Peyer's patch (tissue), 4 donors: ENCODE measurements at regions not wholly inside any gene's neighbourhood (a gene's known extent, or its start where the extent isn't known, plus 50 kb on each side); places are given as distances from the start of the nearest gene placed in this dataset.

Experiments used
- POLR2A ChIP-seq, 2 donors: fragments of 450-650 bp; IDR thresholded peaks; one replicate each; pipeline ENCODE4 v1.5.1; 2017; ENCODE audit warnings: antibody characterized with exemption in 2 of 2, mild to moderate bottlenecking in 2 of 2, moderate library complexity in 2 of 2
- TF ChIP-seq, protein P1 (sequence below), 6 experiments: fragments of 450-650 bp in 4 of 6; fragments of 200-600 bp in 2 of 6; sonication (generic) in 1 of 6; IDR thresholded peaks; one replicate each; pipeline ENCODE4 v1.5.1; 2017 to 2019; ENCODE audit warnings: antibody characterized with exemption in 6 of 6, mild to moderate bottlenecking in 3 of 6, moderate library complexity in 1 of 6

DNA sequence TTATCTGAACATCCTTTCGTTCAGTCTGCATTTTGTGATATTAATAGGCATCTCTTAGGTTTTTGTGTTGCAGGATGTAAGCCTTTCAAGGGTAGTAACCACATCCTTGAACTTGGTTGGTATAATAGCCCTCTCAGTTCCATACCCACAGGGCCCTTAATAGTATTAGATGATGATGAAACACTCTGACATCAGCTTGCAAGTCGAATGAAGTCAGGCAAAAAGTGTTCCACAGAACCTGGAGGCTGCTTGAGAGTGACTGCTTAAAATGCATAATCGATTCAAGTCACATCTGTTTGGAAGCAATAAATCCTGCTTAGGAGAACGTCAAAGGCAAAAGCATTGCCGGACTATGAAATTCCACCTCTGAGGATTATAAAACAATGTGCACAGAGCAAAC lies 415.6 kb upstream of the KAZN start:
- no peak for TF ChIP-seq POLR2A (IDR thresholded peaks at IDR 0.05)
- TF ChIP-seq, protein P1, sequence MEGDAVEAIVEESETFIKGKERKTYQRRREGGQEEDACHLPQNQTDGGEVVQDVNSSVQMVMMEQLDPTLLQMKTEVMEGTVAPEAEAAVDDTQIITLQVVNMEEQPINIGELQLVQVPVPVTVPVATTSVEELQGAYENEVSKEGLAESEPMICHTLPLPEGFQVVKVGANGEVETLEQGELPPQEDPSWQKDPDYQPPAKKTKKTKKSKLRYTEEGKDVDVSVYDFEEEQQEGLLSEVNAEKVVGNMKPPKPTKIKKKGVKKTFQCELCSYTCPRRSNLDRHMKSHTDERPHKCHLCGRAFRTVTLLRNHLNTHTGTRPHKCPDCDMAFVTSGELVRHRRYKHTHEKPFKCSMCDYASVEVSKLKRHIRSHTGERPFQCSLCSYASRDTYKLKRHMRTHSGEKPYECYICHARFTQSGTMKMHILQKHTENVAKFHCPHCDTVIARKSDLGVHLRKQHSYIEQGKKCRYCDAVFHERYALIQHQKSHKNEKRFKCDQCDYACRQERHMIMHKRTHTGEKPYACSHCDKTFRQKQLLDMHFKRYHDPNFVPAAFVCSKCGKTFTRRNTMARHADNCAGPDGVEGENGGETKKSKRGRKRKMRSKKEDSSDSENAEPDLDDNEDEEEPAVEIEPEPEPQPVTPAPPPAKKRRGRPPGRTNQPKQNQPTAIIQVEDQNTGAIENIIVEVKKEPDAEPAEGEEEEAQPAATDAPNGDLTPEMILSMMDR (IDR thresholded peaks at IDR 0.05) = no peak
